H1 (cell line): ENCODE measurements at regions not wholly inside any gene's neighbourhood (a gene's known extent, or its start where the extent isn't known, plus 50 kb on each side); places are given as distances from the start of the nearest gene placed in this dataset.
A peak's percentile ranks its signal among the peaks of the same experiment; 100 is the strongest.

Experiments
- CTCF ChIA-PET: fragments of 300-600 bp; sonication (Branson Sonifier 250); formaldehyde crosslinking; loops from one replicate; lab custom pipeline; 2021; ENCODE audit not compliant: partially characterized antibody; lab: Charles Lee
- POLR2A ChIA-PET: fragments of 300-600 bp; sonication (Branson Sonifier 250); formaldehyde crosslinking; loops from one replicate; lab custom pipeline; 2021; ENCODE audit warnings: inconsistent platforms; ENCODE audit not compliant: partially characterized antibody; lab: Charles Lee
- DNase-seq, 2 experiments: peaks; one replicate each; pipeline versions ENCODE4 v3.0.0 to v3.0.0-alpha.2; 2010 to 2022; ENCODE audit warnings: low spot score in 2 of 2, low read depth in 1 of 2, mixed read lengths in 1 of 2
- FAIRE-seq: peaks from 2 replicates; lab custom pipeline; 2011; peaks lifted over from hg19 to GRCh38; lab: Jason Lieb, UNC
- H2AFZ ChIP-seq: 2 replicates; pipeline ENCODE4 v1.8.1; 2012; ENCODE audit warnings: low read length, inconsistent platforms
- H2AK5ac ChIP-seq: 2 replicates; pipeline ENCODE4 v1.6.1; 2013; ENCODE audit warnings: low read depth, low read length
- H2BK120ac ChIP-seq: replicated peaks from 2 replicates; pipeline ENCODE3; 2013; ENCODE audit warnings: low read depth, low read length, inconsistent platforms
- H2BK12ac ChIP-seq: 2 replicates; pipeline ENCODE4 v1.6.1; 2013; ENCODE audit warnings: low read depth, low read length
- H2BK15ac ChIP-seq: 2 replicates; pipeline ENCODE4 v1.6.1; 2013; ENCODE audit warnings: low read length
- H2BK20ac ChIP-seq: 2 replicates; pipeline ENCODE4 v1.6.1; 2013; ENCODE audit warnings: low read length
- H2BK5ac ChIP-seq: 2 replicates; pipeline ENCODE4 v1.6.1; 2013; ENCODE audit warnings: low read depth, low read length
- H3K14ac ChIP-seq: 2 replicates; pipeline ENCODE4 v1.6.1; 2013; ENCODE audit warnings: inconsistent platforms; ENCODE audit not compliant: insufficient read length
- H3K18ac ChIP-seq: 2 replicates; pipeline ENCODE4 v1.6.1; 2013; ENCODE audit warnings: low read length; ENCODE audit errors: extremely low read depth
- H3K23ac ChIP-seq: 2 replicates; pipeline ENCODE4 v1.6.1; 2013; ENCODE audit warnings: inconsistent platforms; ENCODE audit not compliant: insufficient read length
- H3K23me2 ChIP-seq: 2 replicates; pipeline ENCODE4 v1.6.1; 2013; ENCODE audit warnings: low read depth, low read length
- H3K27ac ChIP-seq: 2 replicates; pipeline ENCODE4 v1.6.1; 2011; ENCODE audit warnings: low read depth, low read length, inconsistent platforms
- H3K27me3 ChIP-seq, 4 experiments: replicated peaks in 1 of 4; 1 replicate in 1 of 4; 2 replicates in 3 of 4; pipeline versions ENCODE4 v1.6.1 to v1.8.1; 2011 to 2013; ENCODE audit warnings: low read length in 3 of 4, mild to moderate bottlenecking in 3 of 4, inconsistent platforms in 2 of 4, mixed read lengths in 2 of 4, moderate library complexity in 1 of 4; ENCODE audit not compliant: control insufficient read depth in 3 of 4, insufficient read depth in 3 of 4; ENCODE audit errors: extremely low read depth in 1 of 4
- H3K36me3 ChIP-seq, 4 experiments: 2 replicates each; pipeline versions ENCODE4 v1.6.1 to v1.8.1; 2011 to 2013; ENCODE audit warnings: mild to moderate bottlenecking in 4 of 4, low read length in 3 of 4, moderate library complexity in 2 of 4, control low read depth in 1 of 4, inconsistent platforms in 1 of 4; ENCODE audit not compliant: insufficient read depth in 4 of 4, control insufficient read depth in 2 of 4
- H3K4ac ChIP-seq: replicated peaks from 2 replicates; pipeline ENCODE3; 2013; ENCODE audit warnings: low read length, low read depth, mixed read lengths, inconsistent platforms; ENCODE audit not compliant: insufficient read length
- H3K4me1 ChIP-seq, 4 experiments: replicated peaks in 1 of 4; 1 replicate in 1 of 4; 2 replicates in 3 of 4; pipeline versions ENCODE4 v1.6.1 to v1.8.1; 2011 to 2013; ENCODE audit warnings: low read length in 3 of 4, inconsistent platforms in 2 of 4, mixed read lengths in 1 of 4; ENCODE audit not compliant: insufficient read depth in 4 of 4, control insufficient read depth in 3 of 4
- H3K4me2 ChIP-seq, 2 experiments: 2 replicates each; pipeline versions ENCODE4 v1.6.1 to v1.8.1; 2011 to 2013; ENCODE audit warnings: low read depth in 2 of 2, low read length in 2 of 2, control low read depth in 1 of 2, inconsistent platforms in 1 of 2, mild to moderate bottlenecking in 1 of 2; ENCODE audit not compliant: insufficient read depth in 1 of 2
- H3K4me3 ChIP-seq, 4 experiments: fragments of 200-600, 300-600 bp in 1 of 4; sonication (generic), shearing (Covaris generic), sonication (Bioruptor Twin) in 1 of 4; 2 replicates each; pipeline versions ENCODE4 v1.5.1 to v1.8.1; 2011 to 2016; ENCODE audit warnings: low read length in 4 of 4, low read depth in 3 of 4, control low read depth in 2 of 4, inconsistent platforms in 2 of 4, mild to moderate bottlenecking in 2 of 4, mixed read lengths in 1 of 4, moderate library complexity in 1 of 4; ENCODE audit not compliant: insufficient read depth in 2 of 4; ENCODE audit errors: extremely low read depth in 1 of 4
- H3K56ac ChIP-seq: replicated peaks from 2 replicates; pipeline ENCODE3; 2013; ENCODE audit warnings: low read depth, mild to moderate bottlenecking, mixed read lengths, low read length, inconsistent platforms; ENCODE audit not compliant: insufficient read length
- H3K79me1 ChIP-seq: 2 replicates; pipeline ENCODE4 v1.6.1; 2013; ENCODE audit warnings: low read depth, low read length, control low read depth
- H3K79me2 ChIP-seq, 2 experiments: 2 replicates each; pipeline versions ENCODE4 v1.6.1 to v1.8.1; 2012 to 2013; ENCODE audit warnings: low read length in 2 of 2, mild to moderate bottlenecking in 2 of 2, inconsistent platforms in 1 of 2; ENCODE audit not compliant: insufficient read depth in 2 of 2, control insufficient read depth in 1 of 2
- H3K9ac ChIP-seq, 4 experiments: replicated peaks in 1 of 4; 1 replicate in 1 of 4; 2 replicates in 3 of 4; pipeline versions ENCODE4 v1.6.1 to v1.8.1; 2011 to 2013; ENCODE audit warnings: low read depth in 3 of 4, low read length in 3 of 4, control low read depth in 2 of 4, mild to moderate bottlenecking in 2 of 4, moderate library complexity in 2 of 4, inconsistent platforms in 1 of 4; ENCODE audit errors: extremely low read depth in 1 of 4
- H3K9me3 ChIP-seq, 2 experiments: 2 replicates each; pipeline versions ENCODE4 v1.6.1 to v1.8.1; 2012 to 2013; ENCODE audit warnings: mild to moderate bottlenecking in 2 of 2, moderate library complexity in 2 of 2, control low read depth in 1 of 2, inconsistent platforms in 1 of 2, low read depth in 1 of 2, low read length in 1 of 2, mixed read lengths in 1 of 2; ENCODE audit not compliant: insufficient read depth in 2 of 2
- H4K20me1 ChIP-seq, 2 experiments: replicated peaks in 1 of 2; 2 replicates each; pipeline versions ENCODE3 to v1.8.1; 2011 to 2013; ENCODE audit warnings: inconsistent platforms in 2 of 2, low read length in 2 of 2, mild to moderate bottlenecking in 1 of 2; ENCODE audit not compliant: insufficient read depth in 2 of 2, control insufficient read depth in 1 of 2
- H4K5ac ChIP-seq: 2 replicates; pipeline ENCODE4 v1.6.1; 2013; ENCODE audit warnings: low read length, low read depth, mixed read lengths, inconsistent platforms; ENCODE audit not compliant: insufficient read length
- H4K8ac ChIP-seq: 2 replicates; pipeline ENCODE4 v1.8.0; 2013; ENCODE audit warnings: mild to moderate bottlenecking, moderate library complexity, low read length, inconsistent platforms; ENCODE audit not compliant: insufficient read depth; ENCODE audit errors: extremely low read depth
- H4K91ac ChIP-seq: replicated peaks from 2 replicates; pipeline ENCODE3; 2013; ENCODE audit warnings: low read length, mixed read lengths, inconsistent platforms; ENCODE audit not compliant: insufficient read length
- CBX5 ChIP-seq: fragments of 300-800, 300-1000 bp; sonication (generic); IDR thresholded peaks from 2 replicates; pipeline ENCODE4 v1.7.1; 2016; ENCODE audit warnings: antibody characterized with exemption, low read length, low read depth
- CREB1 ChIP-seq: IDR thresholded peaks from 2 replicates; pipeline ENCODE4 v1.6.1; 2012; ENCODE audit warnings: inconsistent platforms
- EZH2 ChIP-seq: fragments of 200-600 bp; sonication (generic); IDR thresholded peaks from 2 replicates; pipeline ENCODE4 v1.7.1; 2012; ENCODE audit warnings: low read depth, mild to moderate bottlenecking, moderate library complexity, low read length, inconsistent platforms; ENCODE audit not compliant: severe bottlenecking
- KDM4A ChIP-seq: IDR thresholded peaks from one replicate; pipeline ENCODE4 v1.7.1; 2012; ENCODE audit warnings: low read depth, mild to moderate bottlenecking, moderate library complexity, low read length, inconsistent platforms; ENCODE audit not compliant: severe bottlenecking
- MAFK ChIP-seq: IDR thresholded peaks from 2 replicates; pipeline ENCODE4 v1.6.1; 2012; ENCODE audit warnings: low read depth, mild to moderate bottlenecking, improper control_type of control experiment, low read length
- PHF8 ChIP-seq: fragments of 200-600 bp; sonication (generic); conservative IDR thresholded peaks from 2 replicates; pipeline ENCODE4 v1.7.1; 2012; ENCODE audit warnings: low read depth, mild to moderate bottlenecking, inconsistent platforms, low read length, moderate library complexity
- POLR2AphosphoS5 ChIP-seq: IDR thresholded peaks from 2 replicates; pipeline ENCODE4 v1.6.1; 2011; ENCODE audit warnings: low read depth, low read length
- RAD21 ChIP-seq, 2 experiments: IDR thresholded peaks in 1 of 2; conservative IDR thresholded peaks in 1 of 2; 2 replicates each; pipeline ENCODE4 v1.6.1; 2011; ENCODE audit warnings: low read depth in 2 of 2, low read length in 2 of 2, improper control_type of control experiment in 1 of 2, inconsistent platforms in 1 of 2, mild to moderate bottlenecking in 1 of 2, moderate library complexity in 1 of 2
- SIN3A ChIP-seq, 2 experiments: IDR thresholded peaks in 1 of 2; conservative IDR thresholded peaks in 1 of 2; 2 replicates each; pipeline ENCODE4 v1.6.1; 2011 to 2012; ENCODE audit warnings: low read length in 2 of 2, improper control_type of control experiment in 1 of 2, low read depth in 1 of 2, mild to moderate bottlenecking in 1 of 2
- SP2 ChIP-seq: IDR thresholded peaks from 2 replicates; pipeline ENCODE4 v1.6.1; 2012; ENCODE audit warnings: mild to moderate bottlenecking, low read length, inconsistent platforms
- TBP ChIP-seq: IDR thresholded peaks from 2 replicates; pipeline ENCODE4 v1.6.1; 2011; ENCODE audit warnings: low read depth, low read length, improper control_type of control experiment
- YY1 ChIP-seq: IDR thresholded peaks from 2 replicates; pipeline ENCODE4 v1.6.1; 2011; ENCODE audit warnings: low read depth, mild to moderate bottlenecking, low read length
- WGBS, 2 experiments: shearing (Covaris generic) in 1 of 2; methylation state at CpG; one replicate each; pipeline versions ENCODE4 v1.1.6 to v1.1.7; 2013 to 2015; ENCODE audit warnings: low lambda C conversion rate in 2 of 2, mixed read lengths in 2 of 2, inconsistent platforms in 1 of 2, low coverage in 1 of 2, missing lambda C conversion rate in 1 of 2; ENCODE audit not compliant: insufficient replicate concordance in 2 of 2, insufficient coverage in 1 of 2, insufficient read length in 1 of 2; ENCODE audit errors: extremely low coverage in 1 of 2, missing lambda C conversion rate in 1 of 2; 5-methylcytosine and 5-hydroxymethylcytosine counted together
- TF ChIP-seq, protein P1 (sequence below): IDR thresholded peaks from 2 replicates; pipeline ENCODE4 v1.6.1; 2012; ENCODE audit warnings: low read length, inconsistent platforms

GRCh38 chr10:85544956-85545355, 821.6 kb downstream of the GRID1 start:
- Histone ChIP-seq H3K27me3 (no peaks in the 10 kb centered on the region), H2BK5ac (no peak overlapping the region), H4K91ac (no peak overlapping the region), H3K56ac (no peak overlapping the region), H3K4me1 (peaks cover 0 to 10% (median 2%) of the 10 kb centered on the region in 4 experiments; a peak in 2 of 7 replicates), H3K79me2 (no peaks in the 10 kb centered on the region), H2BK15ac (no peak overlapping the region), H3K18ac (no peak overlapping the region), H2BK20ac (no peak overlapping the region), H3K4me2 (no peak overlapping the region), H3K4me3 (no peak overlapping the region), H3K23ac (no peak overlapping the region), H3K27ac (no peak overlapping the region), H4K20me1 (no peaks in the 10 kb centered on the region), H3K36me3 (no peaks in the 10 kb centered on the region), H3K14ac (no peak overlapping the region), H4K5ac (no peak overlapping the region), H3K4ac (no peak overlapping the region), H4K8ac (no peak overlapping the region), H3K9me3 (no peaks in the 10 kb centered on the region), H2BK12ac (peak overlapping the region; percentile 7; the same call in 1 of the 2 replicates), H3K9ac (no peak overlapping the region), H2BK120ac (no peak overlapping the region), H3K79me1 (no peaks in the 10 kb centered on the region), H2AFZ (peak overlapping the region; percentile 67; the same call in 1 of the 2 replicates), H3K23me2 (no peaks in the 10 kb centered on the region), H2AK5ac (no peak overlapping the region)
- FAIRE-seq (no peak), DNase-seq (no peak)
- ChIA-PET POLR2A (no interaction called here), CTCF (interaction anchor here (0.6 kb wide), 1 partner anchor 116 kb away, joined by 3 read pairs; no protein-coding TSS in a partner anchor)
- WGBS, 2 experiments, result 93% methylated on average over 3 of the region's 3 CpGs; no CpG with 5 or more reads in 1 of the 2 experiments
- TF ChIP-seq, protein P1, sequence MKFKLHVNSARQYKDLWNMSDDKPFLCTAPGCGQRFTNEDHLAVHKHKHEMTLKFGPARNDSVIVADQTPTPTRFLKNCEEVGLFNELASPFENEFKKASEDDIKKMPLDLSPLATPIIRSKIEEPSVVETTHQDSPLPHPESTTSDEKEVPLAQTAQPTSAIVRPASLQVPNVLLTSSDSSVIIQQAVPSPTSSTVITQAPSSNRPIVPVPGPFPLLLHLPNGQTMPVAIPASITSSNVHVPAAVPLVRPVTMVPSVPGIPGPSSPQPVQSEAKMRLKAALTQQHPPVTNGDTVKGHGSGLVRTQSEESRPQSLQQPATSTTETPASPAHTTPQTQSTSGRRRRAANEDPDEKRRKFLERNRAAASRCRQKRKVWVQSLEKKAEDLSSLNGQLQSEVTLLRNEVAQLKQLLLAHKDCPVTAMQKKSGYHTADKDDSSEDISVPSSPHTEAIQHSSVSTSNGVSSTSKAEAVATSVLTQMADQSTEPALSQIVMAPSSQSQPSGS, result no peak
- TF ChIP-seq MAFK, result no peak
- TF ChIP-seq POLR2AphosphoS5, result no peak
- TF ChIP-seq EZH2, result no peak
- no peak for TF ChIP-seq CREB1
- no peak for TF ChIP-seq RAD21 (IDR thresholded peaks at IDR 0.05 in 1 of 2, conservative IDR thresholded peaks at IDR 0.05 in 1 of 2; ENCODE audit: low read depth in 2 of 2, low read length in 2 of 2)
- no peak for TF ChIP-seq SIN3A (conservative IDR thresholded peaks at IDR 0.05 in 1 of 2, IDR thresholded peaks at IDR 0.05 in 1 of 2; ENCODE audit: low read depth in 1 of 2, low read length in 2 of 2)
- no peak for TF ChIP-seq TBP
- no peak for TF ChIP-seq PHF8
- no peak for TF ChIP-seq YY1
- TF ChIP-seq KDM4A, result no peak
- TF ChIP-seq CBX5, result no peak
- TF ChIP-seq SP2, result no peak
